GM18505 (cell line): ENCODE measurements at regions not wholly inside any gene's neighbourhood (a gene's known extent, or its start where the extent isn't known, plus 50 kb on each side); places are given as distances from the start of the nearest gene placed in this dataset.
A peak's percentile ranks its signal among the peaks of the same experiment; 100 is the strongest.
"Not testable (repeated sequence)": the region's sequence is repeated elsewhere in the genome, so short reads cannot be mapped to it uniquely, and the experiment has no call there.

Experiments
- ATAC-seq: cut with Tn5 transposase; IDR thresholded peaks from one replicate; pipeline ENCODE4 v1.9.1; 2021; ENCODE audit not compliant: unreplicated experiment
- POLR2A ChIP-seq: IDR thresholded peaks from 4 replicates; pipeline ENCODE4 v1.6.1; 2011; ENCODE audit warnings: borderline replicate concordance; ENCODE audit not compliant: insufficient read depth, insufficient read length; ENCODE audit errors: extremely low read depth

DNA sequence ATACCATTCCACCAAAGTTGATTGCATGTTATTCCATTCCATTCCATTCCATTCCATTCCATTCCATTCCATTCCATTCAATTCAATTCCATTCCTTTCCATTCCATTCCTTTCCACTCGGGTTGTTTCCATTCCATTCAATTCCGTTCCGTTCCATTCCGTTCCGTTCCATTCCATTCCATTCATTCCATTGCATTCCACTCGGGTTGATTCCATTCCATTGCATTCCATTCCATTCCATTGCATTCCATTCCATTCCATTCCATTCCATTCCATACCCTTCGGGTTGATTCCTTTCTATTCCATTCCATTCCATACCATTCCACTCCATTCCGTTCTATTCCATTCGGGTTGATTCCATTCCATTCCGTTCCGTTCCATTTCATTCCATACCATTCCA, 166.9 kb downstream of the CWH43 start:
- peak; percentile 25 for ATAC-seq

DNA sequence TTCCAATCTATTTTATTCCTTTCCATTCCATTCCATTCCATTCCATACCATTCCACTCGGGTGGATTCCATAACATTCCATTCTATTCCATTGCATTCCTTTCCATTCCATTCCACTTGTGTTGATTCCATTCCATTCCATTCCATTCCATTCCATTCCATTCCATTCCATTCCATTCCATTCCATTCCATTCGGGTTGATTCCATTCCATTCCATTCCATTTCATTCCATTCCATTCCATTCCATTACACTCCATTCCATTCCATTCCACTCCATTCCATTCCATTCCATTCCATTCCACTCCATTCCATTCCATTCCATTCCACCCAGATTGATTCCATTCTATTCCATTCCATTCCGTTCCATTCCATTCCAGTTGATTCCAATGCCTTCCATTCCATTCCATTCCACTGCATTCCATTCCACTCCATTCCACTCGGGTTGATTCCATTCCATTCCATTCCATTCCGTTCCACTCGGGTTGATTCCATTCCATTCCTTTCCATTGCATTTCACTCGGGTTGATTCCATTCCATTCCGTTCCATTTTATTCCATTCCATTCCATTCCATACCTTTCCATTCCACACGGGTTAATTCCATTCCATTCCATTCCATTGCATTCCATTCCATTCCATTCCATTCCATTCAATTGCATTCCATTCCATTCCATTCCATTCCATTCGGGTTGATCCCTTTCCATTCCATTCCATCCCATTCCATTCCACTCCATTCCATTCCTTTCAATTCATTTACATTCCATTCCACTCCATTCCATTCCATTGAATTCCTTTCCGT, 168.4 kb downstream of the CWH43 start:
- peak; percentile 57 for ATAC-seq

DNA sequence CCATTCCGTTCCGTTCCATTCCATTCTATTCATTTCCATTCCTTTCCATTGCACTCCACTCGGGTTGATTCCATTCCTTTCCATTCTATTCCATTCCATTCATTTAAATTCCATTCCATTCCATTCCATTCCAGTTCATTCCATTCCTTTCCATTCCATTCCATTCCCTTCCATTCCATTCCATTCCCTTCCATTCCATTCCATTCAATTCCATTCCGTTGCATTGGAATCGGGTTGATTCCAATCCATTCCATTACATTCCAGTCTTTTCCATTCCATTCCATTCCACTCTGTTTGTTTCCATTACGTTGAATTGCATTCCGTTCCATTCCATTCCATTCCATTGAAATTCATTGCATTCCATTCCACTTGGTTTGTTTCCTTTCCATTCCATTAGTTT, 169.2 kb downstream of the CWH43 start:
- ATAC-seq = not testable (repeated sequence)

DNA sequence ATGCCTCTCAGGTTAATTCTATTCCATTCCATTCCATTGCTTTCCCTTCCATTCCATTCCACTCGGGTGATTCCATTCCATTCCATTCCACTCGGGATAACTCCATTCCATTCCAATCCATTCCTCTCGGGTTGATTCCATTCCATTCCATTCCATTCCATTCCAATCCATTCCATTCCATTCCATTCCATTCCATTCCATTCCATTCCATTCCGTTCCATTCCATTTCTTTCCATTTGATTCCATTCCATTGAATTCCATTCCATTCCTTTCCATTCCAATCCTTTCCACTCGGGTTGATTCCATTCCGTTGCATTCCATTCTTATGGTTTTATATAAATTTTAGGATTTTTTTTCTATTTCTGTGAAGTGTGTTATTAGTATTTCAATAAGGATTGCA, 170.2 kb downstream of the CWH43 start:
- not testable (repeated sequence) for ATAC-seq

GRCh38 chr4:49157630-49158029, 171.6 kb downstream of the CWH43 start:
- not testable (repeated sequence) for ATAC-seq

- ATAC-seq = not testable (repeated sequence)
Measured at GRCh38 chr4:49161111-49161541, 175.1 kb downstream of the CWH43 start.

- not testable (repeated sequence) for ATAC-seq
Measured at GRCh38 chr4:49164916-49165315, 178.8 kb downstream of the CWH43 start.

DNA sequence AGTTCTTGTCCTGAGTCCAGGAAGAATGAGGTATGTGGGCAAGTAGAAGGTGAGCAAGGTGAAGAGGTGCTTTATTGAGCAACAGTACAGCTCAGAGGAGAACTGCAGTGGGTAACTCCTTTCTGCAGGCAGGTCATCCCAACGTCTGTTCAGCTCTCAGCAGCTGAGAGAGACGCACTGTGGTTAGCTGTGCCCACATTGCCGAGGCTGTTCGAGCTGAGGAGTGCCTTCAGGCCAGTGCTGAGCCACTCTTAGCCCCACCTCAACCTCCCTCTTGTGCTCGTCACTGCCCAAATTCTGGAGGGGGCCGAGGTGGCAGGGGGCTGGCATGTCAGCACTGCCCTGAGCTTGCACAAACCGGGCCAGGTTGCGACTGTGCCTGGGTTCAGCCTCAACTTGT, 191.8 kb downstream of the CWH43 start:
- not testable (repeated sequence) for ATAC-seq

DNA sequence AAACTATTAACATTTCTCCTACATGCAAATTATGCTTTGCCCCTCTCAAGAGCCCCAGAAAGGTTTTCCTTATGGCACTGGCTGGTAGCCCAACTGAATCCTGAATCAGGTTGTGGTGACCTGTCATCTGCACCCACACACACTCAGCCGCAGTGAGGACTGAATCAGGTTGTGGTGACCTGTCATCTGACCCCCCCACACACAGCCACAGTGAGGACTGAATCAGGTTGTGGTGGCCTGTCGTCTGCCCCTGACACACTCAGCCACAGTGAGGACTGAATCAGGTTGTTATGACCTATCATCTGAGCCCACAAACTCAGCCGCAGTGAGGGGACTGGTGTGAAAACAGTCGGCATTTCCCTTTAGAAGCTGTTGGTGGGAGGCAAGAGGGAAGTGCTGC, 195.0 kb downstream of the CWH43 start:
- not testable (repeated sequence) for ATAC-seq

- not testable (repeated sequence) for ATAC-seq
Measured at GRCh38 chr4:49211396-49212194, 225.5 kb downstream of the CWH43 start.

GRCh38 chr4:49213250-49213649, 227.2 kb downstream of the CWH43 start:
- not testable (repeated sequence) for ATAC-seq

- not testable (repeated sequence) for ATAC-seq
Measured at GRCh38 chr4:49213750-49214149, 227.7 kb downstream of the CWH43 start.

GRCh38 chr4:49214453-49215081, 228.5 kb downstream of the CWH43 start:
- ATAC-seq = not testable (repeated sequence)

GRCh38 chr4:49215082-49215479, 229.0 kb downstream of the CWH43 start:
- not testable (repeated sequence) for ATAC-seq

GRCh38 chr4:49216606-49217005, 230.5 kb downstream of the CWH43 start:
- ATAC-seq = not testable (repeated sequence)

- TF ChIP-seq POLR2A = no peak
- ATAC-seq = no peak
Measured at GRCh38 chr4:49217492-49217891, 231.4 kb downstream of the CWH43 start.

DNA sequence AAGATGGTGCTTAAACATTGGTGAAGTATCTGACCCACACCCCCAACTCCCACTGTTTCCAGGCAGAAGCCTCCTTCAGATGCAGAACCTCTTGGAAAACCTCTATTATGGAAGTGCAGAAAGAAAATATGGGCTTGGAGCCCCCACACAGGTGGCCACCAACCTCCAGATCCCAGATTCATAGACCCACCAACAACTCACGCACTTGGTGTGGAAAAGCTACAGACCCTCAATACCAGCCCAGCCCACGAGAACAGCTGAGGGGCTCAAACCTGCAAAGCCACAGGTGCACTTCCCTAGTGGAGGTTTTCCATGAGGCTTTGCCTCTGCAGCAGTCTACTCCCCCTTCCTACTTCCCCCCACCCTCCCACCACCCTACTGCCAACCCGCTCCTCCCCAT, 232.0 kb downstream of the CWH43 start:
- ATAC-seq = not testable (repeated sequence)

DNA sequence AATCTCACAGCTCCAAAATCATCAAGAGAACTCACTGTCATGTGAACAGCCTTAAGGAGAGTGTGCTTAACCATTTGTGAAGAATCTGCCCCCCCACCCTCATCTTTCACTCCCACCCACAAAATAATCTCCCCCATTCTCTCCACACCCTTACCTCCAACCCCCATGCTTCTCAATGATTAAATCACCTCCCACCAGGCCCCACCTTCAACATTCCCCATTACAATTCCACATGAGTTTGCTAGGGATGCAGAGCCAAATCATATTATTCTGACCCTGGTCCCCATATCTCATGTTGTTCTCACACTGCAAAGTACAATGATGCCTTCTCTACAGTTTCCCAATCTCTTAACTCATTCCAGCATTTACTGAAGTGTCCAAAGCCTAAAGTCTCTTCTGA, 232.9 kb downstream of the CWH43 start:
- not testable (repeated sequence) for ATAC-seq

DNA sequence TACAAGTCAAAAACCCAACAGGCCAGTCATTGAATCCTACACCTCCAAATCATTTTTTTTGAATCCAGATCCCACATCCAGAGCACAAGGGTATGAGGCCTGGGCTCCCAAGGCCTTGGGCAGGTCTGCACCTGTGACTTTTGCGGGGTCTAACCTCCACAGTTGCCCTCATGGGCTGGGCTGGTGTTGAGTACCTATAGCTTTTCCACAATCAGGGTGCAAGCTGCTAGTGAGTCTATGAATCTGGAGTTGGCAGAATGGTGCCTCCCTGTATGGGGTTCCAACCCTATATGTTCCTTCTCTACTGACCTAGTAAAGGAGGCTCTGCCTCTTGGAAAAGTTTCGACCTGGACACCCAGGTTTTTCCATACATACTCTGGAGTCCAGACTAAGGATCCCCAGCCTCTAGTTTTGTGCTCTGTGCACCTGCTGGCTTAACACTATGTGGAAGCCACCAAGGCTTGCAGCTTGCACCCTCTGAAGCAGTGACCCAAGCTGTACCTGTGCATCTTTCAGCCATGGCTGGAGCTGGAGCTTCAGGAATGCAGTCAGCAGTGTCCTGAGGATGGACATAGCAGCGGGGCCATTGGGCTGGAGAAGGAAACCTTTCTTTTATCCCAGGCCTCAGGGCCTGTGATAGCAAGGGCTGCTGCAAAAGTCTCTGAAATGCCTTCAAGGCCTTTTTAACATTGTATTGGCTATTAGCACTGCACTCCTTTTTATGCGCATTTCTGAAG, 233.6 kb downstream of the CWH43 start:
- not testable (repeated sequence) for ATAC-seq
